HUES6 (cell line): ENCODE measurements at regions not wholly inside any gene's neighbourhood (a gene's known extent, or its start where the extent isn't known, plus 50 kb on each side); places are given as distances from the start of the nearest gene placed in this dataset.
"Not testable (repeated sequence)": the region's sequence is repeated elsewhere in the genome, so short reads cannot be mapped to it uniquely, and the experiment has no call there.

Source experiments
- H3K27ac ChIP-seq: 2 replicates; pipeline ENCODE4 v1.7.0; 2013; ENCODE audit warnings: low read depth, mild to moderate bottlenecking, low read length, inconsistent platforms
- H3K27me3 ChIP-seq: 2 replicates; pipeline ENCODE4 v1.6.1; 2013; ENCODE audit warnings: low read length; ENCODE audit not compliant: control insufficient read depth, insufficient read depth
- H3K36me3 ChIP-seq: 2 replicates; pipeline ENCODE4 v1.6.1; 2013; ENCODE audit warnings: low read length; ENCODE audit not compliant: control insufficient read depth, insufficient read depth
- H3K4me1 ChIP-seq: 2 replicates; pipeline ENCODE4 v1.6.1; 2013; ENCODE audit warnings: low read length; ENCODE audit not compliant: control insufficient read depth, insufficient read depth
- H3K4me3 ChIP-seq: 2 replicates; pipeline ENCODE4 v1.5.1; 2013; ENCODE audit warnings: low read depth, low read length
- H3K9ac ChIP-seq: one replicate; pipeline ENCODE4 v1.6.1; 2013; ENCODE audit warnings: mild to moderate bottlenecking, low read length
- H3K9me3 ChIP-seq: 2 replicates; pipeline ENCODE4 v1.6.1; 2013; ENCODE audit warnings: low read depth, low read length; ENCODE audit not compliant: control insufficient read depth, insufficient read depth

GRCh38 chrX:138917781-138918180 is 206.3 kb upstream of the FGF13 start:
- H3K27ac ChIP-seq: no peak overlapping the region

GRCh38 chrX:138914767-138915166 is 203.2 kb upstream of the FGF13 start:
- Histone ChIP-seq H3K9me3 (no peaks in the 10 kb centered on the region), H3K4me1 (no peaks in the 10 kb centered on the region), H3K36me3 (no peaks in the 10 kb centered on the region), H3K9ac (no peak overlapping the region), H3K27me3 (no peaks in the 10 kb centered on the region; the same call in 1 of the 2 replicates), H3K4me3 (no peak overlapping the region), H3K27ac (no peak overlapping the region)

More at GRCh38 chrX:138917781-138918180, 206.3 kb upstream of the FGF13 start:
- Histone ChIP-seq H3K4me1 (no peaks in the 10 kb centered on the region), H3K4me3 (no peak overlapping the region), H3K27me3 (no peaks in the 10 kb centered on the region; the same call in 1 of the 2 replicates), H3K36me3 (no peaks in the 10 kb centered on the region), H3K9ac (no peak overlapping the region), H3K9me3 (no peaks in the 10 kb centered on the region)

- Histone ChIP-seq H3K27ac (no peak overlapping the region), H3K4me1 (peaks cover 5% of the 10 kb centered on the region; the same call in 1 of the 2 replicates), H3K9me3 (no peaks in the 10 kb centered on the region), H3K9ac (no peak overlapping the region), H3K27me3 (peaks cover 2% of the 10 kb centered on the region; the same call in 1 of the 2 replicates), H3K36me3 (no peaks in the 10 kb centered on the region), H3K4me3 (no peak overlapping the region)
Observed at GRCh38 chrX:138908577-138908976, 197.1 kb upstream of the FGF13 start.

- Histone ChIP-seq H3K9me3 (no peaks in the 10 kb centered on the region), H3K27me3 (no peaks in the 10 kb centered on the region; the same call in 1 of the 2 replicates), H3K9ac (no peak overlapping the region), H3K36me3 (no peaks in the 10 kb centered on the region), H3K4me3 (no peak overlapping the region), H3K4me1 (no peaks in the 10 kb centered on the region), H3K27ac (no peak overlapping the region)
Observed at GRCh38 chrX:138897621-138898492, 186.3 kb upstream of the FGF13 start.

- H3K9ac ChIP-seq: no peak overlapping the region
- H3K4me3 ChIP-seq: no peak overlapping the region
- H3K27ac ChIP-seq: no peak overlapping the region
- no peaks in the 10 kb centered on the region for H3K4me1 ChIP-seq
- H3K9me3 ChIP-seq: no peaks in the 10 kb centered on the region
- H3K27me3 ChIP-seq: no peaks in the 10 kb centered on the region; the same call in 1 of the 2 replicates
- H3K36me3 ChIP-seq: no peaks in the 10 kb centered on the region
Observed at GRCh38 chrX:138890491-138890890, 179.0 kb upstream of the FGF13 start.

- Histone ChIP-seq H3K9me3 (no peaks in the 10 kb centered on the region), H3K27ac (no peak overlapping the region), H3K9ac (no peak overlapping the region), H3K27me3 (no peaks in the 10 kb centered on the region; the same call in 1 of the 2 replicates), H3K4me3 (no peak overlapping the region), H3K4me1 (no peaks in the 10 kb centered on the region), H3K36me3 (no peaks in the 10 kb centered on the region)
Observed at GRCh38 chrX:138889149-138889548, 177.6 kb upstream of the FGF13 start.

- Histone ChIP-seq H3K4me1 (no peaks in the 10 kb centered on the region), H3K4me3 (no peak overlapping the region), H3K27ac (no peak overlapping the region), H3K9ac (no peak overlapping the region), H3K36me3 (no peaks in the 10 kb centered on the region), H3K27me3 (no peaks in the 10 kb centered on the region; the same call in 1 of the 2 replicates), H3K9me3 (no peaks in the 10 kb centered on the region)
Observed at GRCh38 chrX:138886769-138887168, 175.3 kb upstream of the FGF13 start.

- Histone ChIP-seq H3K36me3 (no peaks in the 10 kb centered on the region), H3K4me1 (no peaks in the 10 kb centered on the region), H3K9me3 (no peaks in the 10 kb centered on the region), H3K4me3 (no peak overlapping the region), H3K9ac (no peak overlapping the region), H3K27me3 (no peaks in the 10 kb centered on the region; the same call in 1 of the 2 replicates), H3K27ac (no peak overlapping the region)
Observed at GRCh38 chrX:138885886-138886285, 174.4 kb upstream of the FGF13 start.

GRCh38 chrX:138880293-138880692 is 168.8 kb upstream of the FGF13 start:
- not testable (repeated sequence) for H3K9ac ChIP-seq, H3K27ac ChIP-seq, H3K36me3 ChIP-seq, H3K4me1 ChIP-seq, H3K9me3 ChIP-seq, H3K27me3 ChIP-seq, H3K4me3 ChIP-seq

GRCh38 chrX:138877746-138878145 is 166.2 kb upstream of the FGF13 start:
- no peak overlapping the region for H3K27ac ChIP-seq
- H3K4me1 ChIP-seq: no peaks in the 10 kb centered on the region; the same call in 1 of the 2 replicates
- H3K27me3 ChIP-seq: no peaks in the 10 kb centered on the region
- 0 out of 2 replicates have a peak, but pooled peaks cover 2% of the 10 kb centered on the region for H3K9me3 ChIP-seq
- H3K36me3 ChIP-seq: no peaks in the 10 kb centered on the region
- H3K4me3 ChIP-seq: no peak overlapping the region
- H3K9ac ChIP-seq: no peak overlapping the region

- Histone ChIP-seq H3K27me3 (no peaks in the 10 kb centered on the region; the same call in 1 of the 2 replicates), H3K36me3 (no peaks in the 10 kb centered on the region), H3K9me3 (0 out of 2 replicates have a peak, but pooled peaks cover 2% of the 10 kb centered on the region), H3K9ac (no peak overlapping the region), H3K4me3 (no peak overlapping the region), H3K4me1 (no peaks in the 10 kb centered on the region; the same call in 1 of the 2 replicates), H3K27ac (no peak overlapping the region)
Observed at GRCh38 chrX:138875472-138875871, 164.0 kb upstream of the FGF13 start.
